ENCODE measurements at regions not wholly inside any gene's neighbourhood (a gene's known extent, or its start where the extent isn't known, plus 50 kb on each side); places are given as distances from the start of the nearest gene placed in this dataset.
"Not testable (repeated sequence)": the region's sequence is repeated elsewhere in the genome, so short reads cannot be mapped to it uniquely, and the experiment has no call there.

DNA sequence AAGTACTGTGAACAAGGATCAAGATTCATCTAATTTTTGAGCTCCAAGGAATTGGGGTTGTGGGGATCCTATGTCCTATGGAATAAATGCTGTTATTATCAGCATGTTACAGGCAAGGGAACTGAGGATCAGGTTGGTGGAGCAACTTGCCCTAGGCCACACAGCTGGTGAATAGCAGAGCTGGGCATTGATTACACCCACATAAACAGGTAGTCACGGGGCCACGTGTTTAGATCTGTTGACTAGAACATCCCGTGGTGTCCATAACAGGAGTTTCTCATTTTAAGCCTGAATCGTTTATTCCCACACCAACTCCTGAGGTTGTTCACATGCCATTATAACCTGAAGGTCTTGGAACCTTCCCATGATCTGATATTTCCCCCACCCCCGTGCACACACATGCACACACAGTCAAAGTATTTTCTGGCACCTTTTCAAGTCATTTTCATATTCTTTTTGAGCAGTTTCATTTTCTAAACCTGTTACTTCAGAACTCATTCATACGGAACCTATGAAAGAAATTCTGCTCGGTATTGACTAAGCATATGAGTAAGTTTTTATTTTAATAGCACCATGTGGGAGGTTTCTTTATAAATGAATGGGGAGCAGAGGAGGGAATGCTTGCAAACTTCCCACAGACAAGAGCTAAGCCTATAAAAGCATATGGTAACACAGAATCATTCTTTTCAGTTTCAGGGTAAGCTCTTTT, 338.1 kb downstream of the ANAPC1 start:
- DNase-seq, result not testable (repeated sequence)

GRCh38 chr2:111546578-111546977, 337.4 kb downstream of the ANAPC1 start:
- not testable (repeated sequence) for DNase-seq

- DNase-seq, result not testable (repeated sequence)
These were observed 334.8 kb downstream of the ANAPC1 start for GRCh38 chr2:111549174-111549573.

GRCh38 chr2:111551428-111551827, 332.6 kb downstream of the ANAPC1 start:
- DNase-seq, result not testable (repeated sequence)

DNA sequence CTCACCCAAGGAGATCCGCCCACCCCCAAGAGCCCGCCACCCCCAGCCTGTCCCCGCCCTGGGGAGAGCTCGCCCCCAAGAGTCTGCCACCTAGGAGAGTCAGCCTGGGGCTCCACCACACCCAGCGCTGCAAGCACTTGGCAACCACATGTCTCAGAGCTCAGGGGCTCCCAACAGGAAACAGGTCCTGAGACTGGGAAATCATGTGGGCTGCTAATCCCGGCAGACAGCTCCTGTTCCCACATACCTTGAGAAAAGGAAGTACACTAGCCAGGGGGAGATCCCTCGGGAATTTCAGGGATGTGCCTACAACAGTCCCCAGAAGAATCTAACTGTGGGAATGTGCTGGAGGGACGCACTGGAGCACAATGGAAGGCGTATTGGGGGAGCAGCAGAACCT, 331.4 kb downstream of the ANAPC1 start:
- DNase-seq, result not testable (repeated sequence)

GRCh38 chr2:111559301-111559700, 324.7 kb downstream of the ANAPC1 start:
- not testable (repeated sequence) for DNase-seq

GRCh38 chr2:111559814-111560213, 324.2 kb downstream of the ANAPC1 start:
- not testable (repeated sequence) for DNase-seq

DNA sequence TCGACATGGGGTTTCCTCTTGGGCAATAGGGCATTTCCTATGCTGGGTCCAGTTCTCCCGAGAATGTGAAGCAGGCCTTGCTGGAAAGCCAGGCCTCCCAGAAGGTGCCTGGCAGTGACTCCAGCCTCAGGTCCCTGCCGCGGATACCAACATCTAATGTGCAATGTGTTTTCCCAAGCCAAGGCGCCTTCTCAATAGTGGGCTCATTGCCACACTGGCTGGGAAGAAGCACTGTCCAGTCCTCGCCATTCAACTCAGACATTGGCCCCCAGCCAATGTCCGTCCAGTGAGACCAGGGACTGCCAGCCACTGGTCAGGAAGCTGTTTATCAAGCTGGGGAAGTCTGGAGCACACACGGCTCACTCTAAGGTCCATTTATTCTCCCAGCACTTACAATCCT, 317.9 kb downstream of the ANAPC1 start:
- not testable (repeated sequence) for DNase-seq

DNA sequence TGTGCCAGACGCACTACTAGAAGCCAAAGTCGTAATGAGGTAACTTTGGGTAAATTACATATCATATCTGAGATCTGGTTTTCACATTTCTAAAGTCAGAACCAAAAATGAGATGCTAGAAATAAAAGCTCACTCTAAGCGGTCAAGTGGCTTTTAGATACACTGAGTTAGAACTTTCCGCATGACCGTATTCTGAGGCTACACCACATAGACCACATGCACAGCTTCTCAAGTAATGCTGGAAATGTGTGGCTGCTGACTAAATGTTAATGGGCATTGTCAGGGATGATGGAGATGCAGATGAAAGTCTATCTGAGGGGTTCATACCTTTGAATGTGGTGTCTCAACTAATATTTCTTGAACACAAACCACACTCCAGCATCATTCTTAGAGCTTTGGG, 316.8 kb downstream of the ANAPC1 start:
- not testable (repeated sequence) for DNase-seq

GRCh38 chr2:111569356-111570199, 314.4 kb downstream of the ANAPC1 start:
- not testable (repeated sequence) for DNase-seq

GRCh38 chr2:111570300-111571114, 313.5 kb downstream of the ANAPC1 start:
- DNase-seq, result not testable (repeated sequence)

- DNase-seq, result not testable (repeated sequence)
These were observed 309.2 kb downstream of the ANAPC1 start for GRCh38 chr2:111574803-111575202.

GRCh38 chr2:111577154-111577885, 306.7 kb downstream of the ANAPC1 start:
- DNase-seq, result not testable (repeated sequence)

GRCh38 chr2:111579500-111580134, 304.4 kb downstream of the ANAPC1 start:
- DNase-seq, result not testable (repeated sequence)

DNA sequence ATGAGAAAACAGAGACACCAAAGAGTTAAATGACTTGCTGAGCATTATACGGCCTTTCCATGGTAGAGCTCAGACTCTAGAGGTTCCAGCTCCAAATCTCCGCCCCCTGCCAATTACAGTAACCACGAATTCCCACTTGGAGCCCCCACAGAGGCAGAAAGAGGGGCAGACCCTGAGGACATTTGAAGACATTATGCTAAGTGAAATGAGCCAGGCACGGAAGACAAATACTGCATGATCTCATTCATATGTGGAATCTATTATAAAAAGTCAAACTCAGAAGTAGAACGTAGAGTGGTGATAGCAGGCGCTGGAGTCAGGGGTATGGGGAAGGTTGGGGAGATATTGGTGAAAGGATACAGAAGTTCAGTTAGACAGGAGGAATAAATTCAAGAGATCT, 303.4 kb downstream of the ANAPC1 start:
- DNase-seq, result not testable (repeated sequence)

- not testable (repeated sequence) for DNase-seq
These were observed 301.9 kb downstream of the ANAPC1 start for GRCh38 chr2:111582090-111582489.

DNA sequence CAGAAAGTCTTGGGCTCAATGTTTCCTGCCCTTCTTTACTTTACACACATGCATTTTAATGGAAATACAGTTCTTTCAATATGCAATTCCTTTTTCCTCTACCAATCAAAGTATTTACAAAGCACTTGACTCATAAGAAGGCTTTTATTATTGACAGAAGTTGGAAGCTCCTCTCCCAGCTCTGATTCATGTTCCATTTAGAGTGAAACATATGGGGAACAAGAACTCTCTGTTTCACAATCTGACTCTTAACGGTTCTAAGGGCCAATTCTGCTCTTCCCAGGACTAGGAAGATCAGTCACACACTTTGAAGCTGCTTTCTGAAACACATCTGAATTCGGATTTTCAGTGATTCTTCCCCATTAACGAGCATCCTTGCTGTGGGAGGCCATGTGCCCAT, 300.5 kb downstream of the ANAPC1 start:
- DNase-seq, result not testable (repeated sequence)

DNA sequence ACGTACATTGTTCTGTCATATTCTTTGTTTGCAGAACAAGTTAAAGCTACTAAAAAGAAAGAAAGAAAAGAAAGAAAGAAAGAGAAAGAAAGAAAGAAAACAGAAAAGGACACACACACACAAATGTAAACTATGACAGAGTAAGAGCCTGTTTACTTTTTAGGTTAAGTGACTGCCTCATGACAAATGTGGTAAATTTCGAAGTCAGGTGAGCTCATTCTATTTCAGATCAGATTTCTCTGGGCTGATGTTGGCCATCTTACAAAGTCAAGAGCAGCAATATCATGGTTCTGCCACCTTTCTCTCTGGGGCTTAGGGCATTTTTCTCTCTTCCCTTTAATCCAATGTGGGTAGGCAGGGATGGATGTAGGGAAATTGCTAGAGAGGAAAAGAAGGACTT, 299.5 kb downstream of the ANAPC1 start:
- DNase-seq, result not testable (repeated sequence)

GRCh38 chr2:111584950-111585349, 299.0 kb downstream of the ANAPC1 start:
- not testable (repeated sequence) for DNase-seq

- not testable (repeated sequence) for DNase-seq
These were observed 298.0 kb downstream of the ANAPC1 start for GRCh38 chr2:111586014-111586413.

DNA sequence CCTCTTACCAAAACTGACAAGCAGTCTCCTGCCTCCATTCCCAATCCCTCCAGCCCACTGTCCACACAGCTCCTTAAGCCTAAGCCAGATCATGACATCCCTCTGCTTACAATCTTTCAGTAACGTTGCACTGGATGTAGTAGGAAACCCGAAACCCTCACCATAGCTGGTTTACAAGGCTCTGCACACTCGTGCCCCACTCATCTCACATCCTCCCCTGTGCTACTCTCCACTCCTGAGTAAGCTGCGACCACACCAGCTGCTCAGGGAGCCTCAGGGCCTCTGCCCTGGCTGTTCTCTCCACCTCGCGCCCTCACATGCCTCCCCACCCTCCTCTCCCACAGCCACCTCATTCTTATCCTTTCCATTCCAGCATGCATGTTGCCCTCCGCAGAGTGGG, 288.9 kb downstream of the ANAPC1 start:
- DNase-seq, result not testable (repeated sequence)

Measured in NCI-H226 (cell line).